Esophagus squamous epithelium (tissue), 4 donors: ENCODE measurements at regions not wholly inside any gene's neighbourhood (a gene's known extent, or its start where the extent isn't known, plus 50 kb on each side); places are given as distances from the start of the nearest gene placed in this dataset.

Experiments used
- POLR2A ChIP-seq, 4 donors: fragments of 450-650 bp; IDR thresholded peaks; one replicate each; pipeline ENCODE4 v1.6.1; 2017; ENCODE audit warnings: antibody characterized with exemption in 4 of 4, mild to moderate bottlenecking in 4 of 4, moderate library complexity in 3 of 4
- TF ChIP-seq, protein P1 (sequence below), 6 experiments: fragments of 450-650 bp in 4 of 6; fragments of 200-600 bp in 2 of 6; sonication (generic) in 2 of 6; IDR thresholded peaks; one replicate each; pipeline ENCODE4 v1.5.1; 2016 to 2019; ENCODE audit warnings: antibody characterized with exemption in 6 of 6, mild to moderate bottlenecking in 4 of 6, moderate library complexity in 4 of 6

DNA sequence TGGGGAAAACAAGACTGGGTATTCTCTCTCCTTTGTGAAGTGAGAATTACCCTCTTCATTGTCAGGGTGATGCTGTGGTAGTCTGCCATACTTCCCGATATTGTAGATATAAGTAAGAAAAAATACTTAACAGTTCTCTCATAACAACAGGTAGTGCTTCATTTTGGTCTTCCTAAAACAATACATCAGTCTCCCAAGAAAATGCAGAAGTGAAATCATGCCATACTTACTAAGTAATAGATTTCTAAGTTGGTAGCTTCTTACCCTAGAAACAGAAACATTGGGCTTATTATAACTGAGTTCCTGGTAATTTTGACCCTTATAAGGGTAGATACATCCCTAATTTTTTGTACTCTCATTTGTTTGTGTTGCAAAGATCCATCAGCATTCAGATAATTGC is 460.7 kb upstream of the DCC start:
- no peak for TF ChIP-seq POLR2A (IDR thresholded peaks at IDR 0.05)
- TF ChIP-seq, protein P1, sequence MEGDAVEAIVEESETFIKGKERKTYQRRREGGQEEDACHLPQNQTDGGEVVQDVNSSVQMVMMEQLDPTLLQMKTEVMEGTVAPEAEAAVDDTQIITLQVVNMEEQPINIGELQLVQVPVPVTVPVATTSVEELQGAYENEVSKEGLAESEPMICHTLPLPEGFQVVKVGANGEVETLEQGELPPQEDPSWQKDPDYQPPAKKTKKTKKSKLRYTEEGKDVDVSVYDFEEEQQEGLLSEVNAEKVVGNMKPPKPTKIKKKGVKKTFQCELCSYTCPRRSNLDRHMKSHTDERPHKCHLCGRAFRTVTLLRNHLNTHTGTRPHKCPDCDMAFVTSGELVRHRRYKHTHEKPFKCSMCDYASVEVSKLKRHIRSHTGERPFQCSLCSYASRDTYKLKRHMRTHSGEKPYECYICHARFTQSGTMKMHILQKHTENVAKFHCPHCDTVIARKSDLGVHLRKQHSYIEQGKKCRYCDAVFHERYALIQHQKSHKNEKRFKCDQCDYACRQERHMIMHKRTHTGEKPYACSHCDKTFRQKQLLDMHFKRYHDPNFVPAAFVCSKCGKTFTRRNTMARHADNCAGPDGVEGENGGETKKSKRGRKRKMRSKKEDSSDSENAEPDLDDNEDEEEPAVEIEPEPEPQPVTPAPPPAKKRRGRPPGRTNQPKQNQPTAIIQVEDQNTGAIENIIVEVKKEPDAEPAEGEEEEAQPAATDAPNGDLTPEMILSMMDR (IDR thresholded peaks at IDR 0.05), result no peak
